ENCODE measurements at regions not wholly inside any gene's neighbourhood (a gene's known extent, or its start where the extent isn't known, plus 50 kb on each side); places are given as distances from the start of the nearest gene placed in this dataset.
A peak's percentile ranks its signal among the peaks of the same experiment; 100 is the strongest.

DNA sequence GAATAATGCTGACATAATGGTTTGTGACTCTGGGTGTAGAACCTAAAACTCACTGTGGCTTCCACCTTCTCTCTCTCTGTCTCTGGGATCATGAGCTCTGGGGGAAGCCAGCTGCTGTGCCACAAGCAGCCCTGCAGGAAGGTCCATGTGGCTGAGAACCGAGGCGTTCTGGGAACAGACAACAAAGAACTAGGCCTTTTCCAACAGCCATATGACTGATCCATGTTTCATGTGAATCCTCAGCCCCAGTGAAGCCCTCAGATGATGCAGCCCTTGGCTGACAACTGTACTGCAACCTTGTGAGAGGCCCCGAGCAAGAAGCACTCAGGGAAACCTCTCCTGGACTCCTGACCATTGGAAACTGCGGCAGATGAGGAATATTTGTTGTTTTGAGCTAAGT is 56.6 kb downstream of the HLA-G start:
- TF ChIP-seq, protein P1, sequence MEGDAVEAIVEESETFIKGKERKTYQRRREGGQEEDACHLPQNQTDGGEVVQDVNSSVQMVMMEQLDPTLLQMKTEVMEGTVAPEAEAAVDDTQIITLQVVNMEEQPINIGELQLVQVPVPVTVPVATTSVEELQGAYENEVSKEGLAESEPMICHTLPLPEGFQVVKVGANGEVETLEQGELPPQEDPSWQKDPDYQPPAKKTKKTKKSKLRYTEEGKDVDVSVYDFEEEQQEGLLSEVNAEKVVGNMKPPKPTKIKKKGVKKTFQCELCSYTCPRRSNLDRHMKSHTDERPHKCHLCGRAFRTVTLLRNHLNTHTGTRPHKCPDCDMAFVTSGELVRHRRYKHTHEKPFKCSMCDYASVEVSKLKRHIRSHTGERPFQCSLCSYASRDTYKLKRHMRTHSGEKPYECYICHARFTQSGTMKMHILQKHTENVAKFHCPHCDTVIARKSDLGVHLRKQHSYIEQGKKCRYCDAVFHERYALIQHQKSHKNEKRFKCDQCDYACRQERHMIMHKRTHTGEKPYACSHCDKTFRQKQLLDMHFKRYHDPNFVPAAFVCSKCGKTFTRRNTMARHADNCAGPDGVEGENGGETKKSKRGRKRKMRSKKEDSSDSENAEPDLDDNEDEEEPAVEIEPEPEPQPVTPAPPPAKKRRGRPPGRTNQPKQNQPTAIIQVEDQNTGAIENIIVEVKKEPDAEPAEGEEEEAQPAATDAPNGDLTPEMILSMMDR (IDR thresholded peaks at IDR 0.05; ENCODE audit: insufficient read depth, low read length), result no peak
- DNase-seq (ENCODE audit: low read depth), result no peak
- no peak overlapping the region for H3K4me3 ChIP-seq (ENCODE audit: low read depth, low read length)

DNA sequence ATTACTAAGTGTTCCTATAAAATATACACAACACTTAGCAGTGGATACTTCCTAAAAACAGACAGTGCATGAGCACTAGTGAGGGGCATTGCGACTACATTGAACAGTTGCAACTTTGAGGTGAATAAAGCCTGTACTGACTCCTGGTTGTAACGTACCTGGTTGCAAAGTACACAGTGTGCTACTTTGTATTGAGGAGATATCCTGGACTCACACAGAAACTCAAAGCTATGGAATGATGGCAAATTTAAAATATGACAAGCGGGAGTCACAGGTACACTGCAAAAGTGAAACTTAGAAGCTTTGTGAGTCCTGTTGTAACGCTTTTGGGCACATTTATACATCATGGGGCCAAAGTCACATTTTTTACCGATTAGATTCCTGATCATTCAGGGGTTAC is 55.6 kb upstream of the HLA-A start:
- no peak overlapping the region for H3K4me3 ChIP-seq (ENCODE audit: low read depth, low read length)
- no peak for DNase-seq (ENCODE audit: low read depth)
- TF ChIP-seq, protein P1 (IDR thresholded peaks at IDR 0.05; ENCODE audit: insufficient read depth, low read length), result no peak

DNA sequence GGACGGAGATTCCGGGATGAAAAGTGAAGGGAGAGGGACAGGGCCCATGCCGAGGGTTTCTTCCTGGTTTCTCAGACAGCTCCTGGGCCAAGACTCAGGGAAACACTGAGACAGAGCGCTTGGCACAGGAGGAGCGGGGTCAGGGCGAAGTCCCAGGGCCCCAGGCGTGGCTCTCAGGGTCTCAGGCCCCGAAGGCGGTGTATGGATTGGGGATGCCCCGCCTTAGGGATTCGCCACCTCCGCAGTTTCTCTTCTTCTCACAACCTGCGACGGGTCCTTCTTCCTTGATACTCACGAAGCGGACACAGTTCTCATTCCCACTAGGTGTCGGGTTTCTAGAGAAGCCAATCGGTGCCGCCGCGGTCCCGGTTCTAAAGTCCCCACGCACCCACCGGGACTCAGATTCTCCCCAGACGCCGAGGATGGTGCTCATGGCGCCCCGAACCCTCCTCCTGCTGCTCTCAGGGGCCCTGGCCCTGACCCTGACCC is 55.0 kb upstream of the HLA-A start:
- DNase-seq (ENCODE audit: low read depth), result peak; percentile 13
- peak overlapping the region; percentile 60 for H3K4me3 ChIP-seq (ENCODE audit: low read depth, low read length)
- TF ChIP-seq, protein P1 (IDR thresholded peaks at IDR 0.05; ENCODE audit: insufficient read depth, low read length), result no peak

DNA sequence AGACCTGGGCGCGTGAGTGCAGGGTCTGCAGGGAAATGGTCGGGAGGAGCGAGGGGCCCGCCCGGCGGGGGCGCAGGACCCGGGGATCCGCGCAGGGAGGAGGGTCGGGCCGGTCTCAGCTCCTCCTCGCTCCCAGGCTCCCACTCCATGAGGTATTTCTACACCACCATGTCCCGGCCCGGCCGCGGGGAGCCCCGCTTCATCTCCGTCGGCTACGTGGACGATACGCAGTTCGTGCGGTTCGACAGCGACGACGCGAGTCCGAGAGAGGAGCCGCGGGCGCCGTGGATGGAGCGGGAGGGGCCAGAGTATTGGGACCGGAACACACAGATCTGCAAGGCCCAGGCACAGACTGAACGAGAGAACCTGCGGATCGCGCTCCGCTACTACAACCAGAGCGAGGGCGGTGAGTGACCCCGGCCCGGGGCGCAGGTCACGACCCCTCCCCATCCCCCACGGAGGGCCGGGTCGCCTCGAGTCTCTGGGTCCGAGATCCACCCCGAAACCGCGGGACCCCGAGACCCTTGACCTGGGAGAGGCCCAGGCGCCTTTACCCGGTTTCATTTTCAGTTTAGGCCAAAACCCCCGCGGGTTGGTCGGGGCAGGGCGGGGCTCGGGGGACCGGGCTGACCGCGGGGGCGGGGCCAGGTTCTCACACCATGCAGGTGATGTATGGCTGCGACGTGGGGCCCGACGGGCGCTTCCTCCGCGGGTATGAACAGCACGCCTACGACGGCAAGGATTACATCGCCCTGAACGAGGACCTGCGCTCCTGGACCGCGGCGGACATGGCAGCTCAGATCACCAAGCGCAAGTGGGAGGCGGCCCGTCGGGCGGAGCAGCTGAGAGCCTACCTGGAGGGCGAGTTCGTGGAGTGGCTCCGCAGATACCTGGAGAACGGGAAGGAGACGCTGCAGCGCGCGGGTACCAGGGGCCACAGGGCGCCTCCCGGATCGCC is 54.2 kb upstream of the HLA-A start:
- H3K4me3 ChIP-seq (ENCODE audit: low read depth, low read length), result peak overlapping the region; percentile 60
- TF ChIP-seq, protein P1 (IDR thresholded peaks at IDR 0.05; ENCODE audit: insufficient read depth, low read length), result no peak
- DNase-seq (ENCODE audit: low read depth), result peak; percentile 6
